ENCODE measurements at regions not wholly inside any gene's neighbourhood (a gene's known extent, or its start where the extent isn't known, plus 50 kb on each side); places are given as distances from the start of the nearest gene placed in this dataset.

DNA sequence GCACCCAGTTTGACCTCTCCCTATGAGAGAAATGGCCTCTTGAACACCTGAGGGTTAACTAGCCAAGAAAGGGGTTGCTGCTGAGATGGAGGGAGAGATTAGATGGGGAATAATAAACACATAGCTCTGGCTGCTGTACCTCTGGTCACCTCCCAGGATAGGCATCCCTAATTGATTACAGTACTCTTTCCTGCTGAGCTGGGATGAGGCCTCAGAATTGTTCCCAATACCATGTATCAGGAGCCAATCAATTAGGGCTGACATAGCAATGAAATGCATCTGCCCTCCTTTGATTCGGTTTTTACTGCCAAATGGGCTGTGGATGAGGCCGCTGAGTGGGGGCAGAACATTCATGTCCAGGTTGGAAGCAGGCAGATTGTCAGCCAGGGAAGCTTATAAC lies 339.4 kb upstream of the SLCO3A1 start:
- Histone ChIP-seq H3K4me1 (ENCODE audit: insufficient read depth, low read length) (no peaks in the 10 kb centered on the region), H3K36me3 (replicated peaks in 1 of 2; ENCODE audit: control insufficient read depth in 1 of 2, insufficient read depth in 2 of 2, low read length in 2 of 2) (no peaks in the 10 kb centered on the region), H2AFZ (ENCODE audit: low read length) (no peak overlapping the region), H4K20me1 (ENCODE audit: insufficient read depth, low read length) (no peaks in the 10 kb centered on the region), H3K4me2 (ENCODE audit: low read depth, low read length) (no peak overlapping the region), H3K4me3 (replicated peaks in 1 of 3; ENCODE audit: insufficient read depth in 1 of 3, low read depth in 2 of 3, low read length in 3 of 3) (no peak overlapping the region), H3K9ac (ENCODE audit: insufficient read depth, low read depth, low read length) (no peak overlapping the region), H3K79me2 (ENCODE audit: insufficient read depth, low read length) (no peaks in the 10 kb centered on the region), H3K9me3 (ENCODE audit: low read length) (no peaks in the 10 kb centered on the region), H3K27me3 (ENCODE audit: control insufficient read depth in 1 of 2, insufficient read depth in 2 of 2, low read length in 2 of 2) (no peaks in the 10 kb centered on the region), H3K27ac (ENCODE audit: extremely low read length, insufficient read depth, low read length) (no peak overlapping the region)
- FAIRE-seq: no peak
- POLR2A ChIA-PET: no interaction called here
- no peak for TF ChIP-seq ZNF362 (CRISPR knock-in tag; IDR thresholded peaks at IDR 0.05; ENCODE audit: borderline replicate concordance)
- no peak for TF ChIP-seq ZMYM4 (CRISPR knock-in tag; IDR thresholded peaks at IDR 0.05)
- TF ChIP-seq, protein P1, sequence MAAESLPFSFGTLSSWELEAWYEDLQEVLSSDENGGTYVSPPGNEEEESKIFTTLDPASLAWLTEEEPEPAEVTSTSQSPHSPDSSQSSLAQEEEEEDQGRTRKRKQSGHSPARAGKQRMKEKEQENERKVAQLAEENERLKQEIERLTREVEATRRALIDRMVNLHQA (CRISPR knock-in tag; IDR thresholded peaks at IDR 0.05): no peak
- no peak for TF ChIP-seq XRCC5 (optimal IDR thresholded peaks at IDR 0.05; ENCODE audit: low read length)
- no peak for TF ChIP-seq ZEB1 (IDR thresholded peaks at IDR 0.05; ENCODE audit: insufficient replicate concordance, low read depth)
- TF ChIP-seq RXRA (CRISPR knock-in tag; IDR thresholded peaks at IDR 0.05): no peak
- TF ChIP-seq ZNF790 (CRISPR knock-in tag; IDR thresholded peaks at IDR 0.05; ENCODE audit: borderline replicate concordance): no peak
- no peak for TF ChIP-seq ESRRA (CRISPR knock-in tag; IDR thresholded peaks at IDR 0.05; ENCODE audit: low read depth)
- no peak for TF ChIP-seq MBNL3 (CRISPR knock-in tag; conservative IDR thresholded peaks at IDR 0.05)
- no peak for TF ChIP-seq ZNF710 (CRISPR knock-in tag; IDR thresholded peaks at IDR 0.05; ENCODE audit: borderline replicate concordance)
- no peak for TF ChIP-seq ZNF510 (CRISPR knock-in tag; IDR thresholded peaks at IDR 0.05; ENCODE audit: low read depth)
- no peak for TF ChIP-seq ZNF17 (CRISPR knock-in tag; IDR thresholded peaks at IDR 0.05)
- TF ChIP-seq ZNF207 (IDR thresholded peaks at IDR 0.05; ENCODE audit: borderline replicate concordance): no peak
- no peak for TF ChIP-seq ZNF326 (CRISPR knock-in tag; IDR thresholded peaks at IDR 0.05; ENCODE audit: borderline replicate concordance)
- no peak for TF ChIP-seq ZFP82 (CRISPR knock-in tag; IDR thresholded peaks at IDR 0.05; ENCODE audit: borderline replicate concordance)
- TF ChIP-seq, protein P2, sequence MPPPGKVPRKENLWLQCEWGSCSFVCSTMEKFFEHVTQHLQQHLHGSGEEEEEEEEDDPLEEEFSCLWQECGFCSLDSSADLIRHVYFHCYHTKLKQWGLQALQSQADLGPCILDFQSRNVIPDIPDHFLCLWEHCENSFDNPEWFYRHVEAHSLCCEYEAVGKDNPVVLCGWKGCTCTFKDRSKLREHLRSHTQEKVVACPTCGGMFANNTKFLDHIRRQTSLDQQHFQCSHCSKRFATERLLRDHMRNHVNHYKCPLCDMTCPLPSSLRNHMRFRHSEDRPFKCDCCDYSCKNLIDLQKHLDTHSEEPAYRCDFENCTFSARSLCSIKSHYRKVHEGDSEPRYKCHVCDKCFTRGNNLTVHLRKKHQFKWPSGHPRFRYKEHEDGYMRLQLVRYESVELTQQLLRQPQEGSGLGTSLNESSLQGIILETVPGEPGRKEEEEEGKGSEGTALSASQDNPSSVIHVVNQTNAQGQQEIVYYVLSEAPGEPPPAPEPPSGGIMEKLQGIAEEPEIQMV (CRISPR knock-in tag; IDR thresholded peaks at IDR 0.05; ENCODE audit: low read depth): no peak
- no peak for TF ChIP-seq SRSF9 (IDR thresholded peaks at IDR 0.05; ENCODE audit: borderline replicate concordance, insufficient read depth, low read depth, low read length, poor library complexity, severe bottlenecking)
- DNase-seq (ENCODE audit: low spot score): no peak
- no peak for ATAC-seq
- WGBS (ENCODE audit: low lambda C conversion rate): 4% methylated on average over 2 of the region's 2 CpGs
- no TSS peak for BruUV-seq (replicated peaks)
- in situ Hi-C loops (cut with HindIII; ENCODE audit: extremely low pct_ligation_motif_present, low pct_unique_long_range_greater_than_20kb): no loop called here
- CTCF ChIA-PET (ENCODE audit: low intra/inter-chr PET ratio, low total read pairs): no interaction called here
- intact Hi-C loops (cut with micrococcal nuclease; ENCODE audit: unreplicated experiment): no loop called here

All from HepG2 (cell line).